Lower lobe of right lung (tissue), 2 donors: ENCODE measurements at regions not wholly inside any gene's neighbourhood (a gene's known extent, or its start where the extent isn't known, plus 50 kb on each side); places are given as distances from the start of the nearest gene placed in this dataset.

Experiments
- ATAC-seq, 2 donors: fragments of 200-7000 bp; cut with Tn5 transposase; one replicate each; pipeline ENCODE4 v1.9.1; 2020 to 2022; ENCODE audit warnings: mild to moderate bottlenecking in 2 of 2, moderate library complexity in 2 of 2
- DNase-seq: peaks from one replicate; pipeline ENCODE4 v3.0.0-alpha.2; 2020
- H3K27ac ChIP-seq: fragments of 200-600 bp; one replicate; pipeline ENCODE4 v1.8.0; 2022
- H3K27me3 ChIP-seq: fragments of 200-600 bp; one replicate; pipeline ENCODE4 v1.8.0; 2022; ENCODE audit warnings: low read depth
- H3K36me3 ChIP-seq: fragments of 200-600 bp; one replicate; pipeline ENCODE4 v1.8.0; 2022; ENCODE audit warnings: mild to moderate bottlenecking
- H3K4me1 ChIP-seq: fragments of 200-600 bp; one replicate; pipeline ENCODE4 v1.8.0; 2022
- H3K4me3 ChIP-seq: fragments of 200-600 bp; one replicate; pipeline ENCODE4 v1.8.0; 2022; ENCODE audit warnings: mild to moderate bottlenecking
- H3K9me3 ChIP-seq: fragments of 200-600 bp; one replicate; pipeline ENCODE4 v1.8.0; 2022
- CTCF ChIP-seq: fragments of 200-600 bp; IDR thresholded peaks from one replicate; pipeline ENCODE4 v1.8.0; 2022; ENCODE audit warnings: antibody characterized with exemption, mild to moderate bottlenecking
- intact Hi-C: fragments of 100-400 bp; cut with DNase I; formaldehyde crosslinking; loops from one replicate; pipeline ENCODE4 v1.11.0; 2022
- donor health status: DM: no; HTN: yes; CAD: no; lungs with severe emphysema.

GRCh38 chr5:20617841-20618240, 629.8 kb upstream of the CDH18 start:
- ATAC-seq: no peak
- intact Hi-C loops: no loop called here
- no peak overlapping the region for H3K27ac ChIP-seq

GRCh38 chr5:20615888-20616563, 628.0 kb upstream of the CDH18 start:
- TF ChIP-seq CTCF: no peak
- Histone ChIP-seq H3K4me1 (no peaks in the 10 kb centered on the region), H3K27ac (no peak overlapping the region), H3K36me3 (no peaks in the 10 kb centered on the region), H3K9me3 (no peaks in the 10 kb centered on the region), H3K4me3 (no peak overlapping the region), H3K27me3 (no peaks in the 10 kb centered on the region)
- intact Hi-C loops: no loop called here
- DNase-seq (no peak), ATAC-seq (no peak)

More at GRCh38 chr5:20617841-20618240, 629.8 kb upstream of the CDH18 start:
- H3K36me3 ChIP-seq: no peaks in the 10 kb centered on the region
- no peak for DNase-seq
- TF ChIP-seq CTCF: no peak
- H3K27me3 ChIP-seq: no peaks in the 10 kb centered on the region
- no peak overlapping the region for H3K4me3 ChIP-seq
- H3K4me1 ChIP-seq: no peaks in the 10 kb centered on the region
- no peaks in the 10 kb centered on the region for H3K9me3 ChIP-seq

- no peak for TF ChIP-seq CTCF
- Histone ChIP-seq H3K4me3 (no peak overlapping the region), H3K9me3 (no peaks in the 10 kb centered on the region), H3K27me3 (no peaks in the 10 kb centered on the region), H3K36me3 (no peaks in the 10 kb centered on the region), H3K4me1 (no peaks in the 10 kb centered on the region), H3K27ac (no peak overlapping the region)
- DNase-seq: no peak
- ATAC-seq: no peak
- intact Hi-C loops: no loop called here
These were observed 623.6 kb upstream of the CDH18 start for GRCh38 chr5:20611620-20612019.

- intact Hi-C loops: no loop called here
- H3K9me3 ChIP-seq: no peaks in the 10 kb centered on the region
- no peak for TF ChIP-seq CTCF
- no peak overlapping the region for H3K4me3 ChIP-seq
- no peaks in the 10 kb centered on the region for H3K4me1 ChIP-seq
- DNase-seq (no peak), ATAC-seq (no peak)
- no peaks in the 10 kb centered on the region for H3K27me3 ChIP-seq
- H3K27ac ChIP-seq: no peak overlapping the region
- no peaks in the 10 kb centered on the region for H3K36me3 ChIP-seq
These were observed 622.7 kb upstream of the CDH18 start for GRCh38 chr5:20610681-20611080.

- intact Hi-C loops: no loop called here
- Histone ChIP-seq H3K4me1 (no peaks in the 10 kb centered on the region), H3K27ac (no peak overlapping the region), H3K36me3 (no peaks in the 10 kb centered on the region), H3K4me3 (no peak overlapping the region), H3K27me3 (no peaks in the 10 kb centered on the region), H3K9me3 (no peaks in the 10 kb centered on the region)
- no peak for DNase-seq
- TF ChIP-seq CTCF: no peak
- no peak for ATAC-seq
These were observed 621.1 kb upstream of the CDH18 start for GRCh38 chr5:20609126-20609525.
